A673 (cell line): ENCODE measurements at regions not wholly inside any gene's neighbourhood (a gene's known extent, or its start where the extent isn't known, plus 50 kb on each side); places are given as distances from the start of the nearest gene placed in this dataset.

Experiments
- BruUV-seq: library from RNA; stranded (reverse); fragments of 400-500 nt; replicated peaks from 2 replicates; lab custom pipeline; 2021; lab: Mats Ljungman, UMichigan
- CTCF ChIA-PET: fragments of 300-600 bp; sonication (Branson Sonifier 250); formaldehyde crosslinking; loops from one replicate; lab custom pipeline; 2022; ENCODE audit warnings: antibody characterized with exemption; lab: Charles Lee
- POLR2A ChIA-PET: fragments of 300-600 bp; sonication (Branson Sonifier 250); formaldehyde crosslinking; loops from one replicate; lab custom pipeline; 2022; ENCODE audit warnings: antibody characterized with exemption; ENCODE audit not compliant: low non-redundant PET; lab: Charles Lee
- DNase-seq: peaks from one replicate; pipeline ENCODE4 v3.0.0-alpha.2; 2015; ENCODE audit warnings: low spot score
- H3K27ac ChIP-seq: fragments of 200-600 bp; sonication (generic); 2 replicates; pipeline ENCODE4 v1.5.1; 2016; ENCODE audit warnings: mixed run types, low read depth, mild to moderate bottlenecking, mixed read lengths, antibody characterized with exemption, low read length; ENCODE audit not compliant: poor library complexity, severe bottlenecking
- H3K27me3 ChIP-seq: fragments of 200-600 bp; sonication (generic); replicated peaks from 2 replicates; pipeline ENCODE4 v1.6.1; 2017; ENCODE audit warnings: mixed run types, low read depth, mild to moderate bottlenecking, mixed read lengths, antibody characterized with exemption, low read length; ENCODE audit not compliant: insufficient read depth, poor library complexity
- H3K36me3 ChIP-seq: fragments of 200-600 bp; sonication (generic); 2 replicates; pipeline ENCODE4 v1.6.1; 2016; ENCODE audit warnings: mixed run types, mild to moderate bottlenecking, mixed read lengths, antibody characterized with exemption, low read length; ENCODE audit not compliant: insufficient read depth, poor library complexity, severe bottlenecking
- H3K4me1 ChIP-seq: fragments of 200-600 bp; sonication (generic); 2 replicates; pipeline ENCODE4 v1.6.1; 2017; ENCODE audit warnings: mixed run types, mild to moderate bottlenecking, mixed read lengths, antibody characterized with exemption, low read length; ENCODE audit not compliant: insufficient read depth, poor library complexity, severe bottlenecking
- H3K4me3 ChIP-seq: fragments of 200-600 bp; sonication (generic); 2 replicates; pipeline ENCODE4 v1.5.1; 2016; ENCODE audit warnings: low read depth, mixed run types, mild to moderate bottlenecking, mixed read lengths, low read length; ENCODE audit not compliant: poor library complexity, severe bottlenecking
- H3K9me3 ChIP-seq: fragments of 200-600 bp; sonication (generic); 2 replicates; pipeline ENCODE4 v1.6.1; 2016; ENCODE audit warnings: mixed run types, low read depth, mild to moderate bottlenecking, mixed read lengths, antibody characterized with exemption, low read length; ENCODE audit not compliant: poor library complexity, severe bottlenecking
- EZH2 ChIP-seq: fragments of 200-600 bp; sonication (generic); IDR thresholded peaks from 2 replicates; pipeline ENCODE4 v1.6.1; 2017; ENCODE audit warnings: borderline replicate concordance, low read depth, mild to moderate bottlenecking, mixed read lengths, antibody characterized with exemption, low read length; ENCODE audit not compliant: poor library complexity, severe bottlenecking
- intact Hi-C: fragments of 100-400 bp; cut with micrococcal nuclease; formaldehyde crosslinking; loops from one replicate; pipeline ENCODE4 v1.10.0; 2022; ENCODE audit not compliant: unreplicated experiment
- TF ChIP-seq, protein P1 (sequence below): fragments of 300-800, 200-600 bp; sonication (generic); conservative IDR thresholded peaks from 2 replicates; pipeline ENCODE4 v1.5.1; 2017; ENCODE audit warnings: low read depth, mild to moderate bottlenecking, antibody characterized with exemption, low read length, moderate library complexity, mixed read lengths

DNA sequence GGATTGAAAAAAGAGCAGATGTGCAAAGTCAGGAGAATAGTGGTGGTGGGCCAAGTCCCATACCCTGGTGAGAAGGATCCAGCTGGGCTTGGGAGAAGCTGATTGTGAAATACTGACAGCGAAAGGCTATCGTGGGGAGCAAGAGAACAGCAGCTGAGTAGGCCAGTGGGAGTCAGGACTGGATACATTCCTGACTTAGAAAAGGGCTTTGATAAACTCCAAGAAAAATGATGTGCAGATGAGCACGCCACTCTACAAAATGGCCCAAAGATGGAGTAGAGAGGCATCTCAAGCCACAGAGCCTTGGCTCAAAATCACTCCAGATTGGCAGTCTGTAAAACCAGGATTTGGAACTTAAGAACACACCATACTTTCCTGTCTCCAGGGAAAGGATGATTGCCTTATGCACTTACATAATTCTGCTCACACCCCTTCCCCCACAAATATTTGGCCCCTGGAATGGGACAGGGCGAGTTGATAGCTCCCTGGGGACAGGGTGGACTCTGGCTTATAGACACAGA lies 578.7 kb downstream of the MAFB start:
- ChIA-PET CTCF (no interaction called here), POLR2A (no interaction called here)
- intact Hi-C loops = no loop called here
- no peak for DNase-seq
- Histone ChIP-seq H3K9me3 (no peaks in the 10 kb centered on the region), H3K4me1 (no peaks in the 10 kb centered on the region), H3K27ac (no peak overlapping the region), H3K36me3 (no peaks in the 10 kb centered on the region), H3K4me3 (no peak overlapping the region), H3K27me3 (peaks cover 2% of the 10 kb centered on the region)
- BruUV-seq = no TSS peak
- TF ChIP-seq EZH2 = no peak
- TF ChIP-seq, protein P1, sequence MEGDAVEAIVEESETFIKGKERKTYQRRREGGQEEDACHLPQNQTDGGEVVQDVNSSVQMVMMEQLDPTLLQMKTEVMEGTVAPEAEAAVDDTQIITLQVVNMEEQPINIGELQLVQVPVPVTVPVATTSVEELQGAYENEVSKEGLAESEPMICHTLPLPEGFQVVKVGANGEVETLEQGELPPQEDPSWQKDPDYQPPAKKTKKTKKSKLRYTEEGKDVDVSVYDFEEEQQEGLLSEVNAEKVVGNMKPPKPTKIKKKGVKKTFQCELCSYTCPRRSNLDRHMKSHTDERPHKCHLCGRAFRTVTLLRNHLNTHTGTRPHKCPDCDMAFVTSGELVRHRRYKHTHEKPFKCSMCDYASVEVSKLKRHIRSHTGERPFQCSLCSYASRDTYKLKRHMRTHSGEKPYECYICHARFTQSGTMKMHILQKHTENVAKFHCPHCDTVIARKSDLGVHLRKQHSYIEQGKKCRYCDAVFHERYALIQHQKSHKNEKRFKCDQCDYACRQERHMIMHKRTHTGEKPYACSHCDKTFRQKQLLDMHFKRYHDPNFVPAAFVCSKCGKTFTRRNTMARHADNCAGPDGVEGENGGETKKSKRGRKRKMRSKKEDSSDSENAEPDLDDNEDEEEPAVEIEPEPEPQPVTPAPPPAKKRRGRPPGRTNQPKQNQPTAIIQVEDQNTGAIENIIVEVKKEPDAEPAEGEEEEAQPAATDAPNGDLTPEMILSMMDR = no peak

DNA sequence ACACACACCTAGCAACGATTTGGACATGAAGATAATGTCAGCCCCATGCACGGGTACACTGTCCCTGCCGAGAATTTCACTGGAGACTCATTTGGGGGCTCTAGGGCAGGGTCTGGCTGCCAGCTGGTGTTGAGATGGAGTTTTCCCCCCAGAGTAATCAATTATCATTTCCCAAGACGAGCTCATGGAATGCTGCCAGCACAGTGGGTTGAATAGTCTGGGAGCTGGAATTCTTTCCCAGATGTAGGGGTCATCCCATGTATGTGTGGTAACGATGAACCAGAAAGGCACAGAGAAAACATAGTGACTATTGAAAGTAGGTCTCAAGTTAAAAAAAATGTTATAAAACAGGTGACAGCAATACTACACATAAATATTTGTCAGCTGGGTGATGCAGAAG lies 579.9 kb downstream of the MAFB start:
- H3K36me3 ChIP-seq = no peaks in the 10 kb centered on the region
- BruUV-seq = no TSS peak
- ChIA-PET CTCF (no interaction called here), POLR2A (no interaction called here)
- H3K4me1 ChIP-seq = no peaks in the 10 kb centered on the region
- TF ChIP-seq, protein P1 = no peak
- TF ChIP-seq EZH2 = no peak
- H3K4me3 ChIP-seq = no peak overlapping the region
- intact Hi-C loops = no loop called here
- H3K27ac ChIP-seq = no peak overlapping the region
- no peaks in the 10 kb centered on the region for H3K9me3 ChIP-seq
- no peak for DNase-seq
- H3K27me3 ChIP-seq = no peaks in the 10 kb centered on the region

DNA sequence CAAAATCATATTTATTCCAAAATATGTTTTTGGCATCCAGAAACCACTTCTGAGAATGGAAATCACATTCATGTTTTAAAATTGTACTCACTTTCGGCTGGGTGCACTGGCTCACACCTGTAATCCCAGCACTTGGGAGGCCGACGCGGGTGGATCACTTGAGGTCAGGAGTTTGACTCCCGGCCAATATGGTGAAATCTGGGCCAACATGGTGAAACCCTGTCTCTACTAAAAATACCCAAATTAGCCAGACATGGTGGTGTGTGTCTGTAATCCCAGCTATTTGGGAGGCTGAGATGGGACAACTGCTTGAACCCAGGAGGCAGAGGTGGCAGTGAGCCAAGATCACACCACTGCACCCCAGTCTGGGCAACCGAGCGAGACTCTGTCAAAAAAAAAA lies 580.7 kb downstream of the MAFB start:
- Histone ChIP-seq H3K27ac (no peak overlapping the region), H3K9me3 (no peaks in the 10 kb centered on the region), H3K4me3 (no peak overlapping the region), H3K36me3 (no peaks in the 10 kb centered on the region), H3K27me3 (no peaks in the 10 kb centered on the region), H3K4me1 (no peaks in the 10 kb centered on the region)
- DNase-seq = no peak
- intact Hi-C loops = no loop called here
- no TSS peak for BruUV-seq
- ChIA-PET POLR2A (no interaction called here), CTCF (no interaction called here)
- TF ChIP-seq EZH2 = no peak
- TF ChIP-seq, protein P1 = no peak
